Endothelial cell (in vitro differentiated cells): ENCODE measurements at regions not wholly inside any gene's neighbourhood (a gene's known extent, or its start where the extent isn't known, plus 50 kb on each side); places are given as distances from the start of the nearest gene placed in this dataset.

ENCODE experiments used
- DNase-seq: peaks from one replicate; pipeline ENCODE4 v3.0.0; 2021; ENCODE audit warnings: low spot score
- H3K27ac Mint-ChIP-seq: one replicate; pipeline ENCODE4 v1.8.0; 2021; ENCODE audit warnings: mixed read lengths, inconsistent platforms; ENCODE audit not compliant: unreplicated experiment
- H3K27me3 Mint-ChIP-seq: one replicate; pipeline ENCODE4 v1.8.0; 2021; ENCODE audit warnings: mild to moderate bottlenecking, moderate library complexity, mixed read lengths, inconsistent platforms; ENCODE audit not compliant: unreplicated experiment
- H3K36me3 Mint-ChIP-seq: one replicate; pipeline ENCODE4 v1.8.0; 2021; ENCODE audit warnings: mild to moderate bottlenecking, low read depth, mixed read lengths, inconsistent platforms; ENCODE audit not compliant: unreplicated experiment
- H3K4me1 Mint-ChIP-seq: one replicate; pipeline ENCODE4 v1.8.0; 2021; ENCODE audit warnings: mild to moderate bottlenecking, mixed read lengths, inconsistent platforms; ENCODE audit not compliant: unreplicated experiment
- H3K4me3 Mint-ChIP-seq: one replicate; pipeline ENCODE4 v1.8.0; 2021; ENCODE audit warnings: mild to moderate bottlenecking, mixed read lengths, inconsistent platforms; ENCODE audit not compliant: unreplicated experiment
- H3K9me3 Mint-ChIP-seq: one replicate; pipeline ENCODE4 v1.8.0; 2021; ENCODE audit warnings: mixed read lengths, inconsistent platforms; ENCODE audit not compliant: unreplicated experiment
- CTCF ChIP-seq: fragments of 200-600 bp; sonication (generic); IDR thresholded peaks from one replicate; pipeline ENCODE4 v1.5.0; 2021; ENCODE audit warnings: antibody characterized with exemption; ENCODE audit not compliant: unreplicated experiment

GRCh38 chr5:15439801-15440200, 60.2 kb upstream of the FBXL7 start:
- Mint-ChIP-seq H3K27ac (no peak overlapping the region), H3K9me3 (no peaks in the 10 kb centered on the region), H3K4me3 (no peak overlapping the region), H3K36me3 (no peaks in the 10 kb centered on the region), H3K4me1 (no peaks in the 10 kb centered on the region), H3K27me3 (peaks cover 3% of the 10 kb centered on the region)
- no peak for TF ChIP-seq CTCF
- no peak for DNase-seq

GRCh38 chr5:15433709-15434108, 66.3 kb upstream of the FBXL7 start:
- no peak overlapping the region for H3K4me3 Mint-ChIP-seq
- no peaks in the 10 kb centered on the region for H3K27me3 Mint-ChIP-seq
- H3K9me3 Mint-ChIP-seq = no peaks in the 10 kb centered on the region
- DNase-seq = no peak
- no peak for TF ChIP-seq CTCF
- H3K4me1 Mint-ChIP-seq = peaks cover 10% of the 10 kb centered on the region
- H3K36me3 Mint-ChIP-seq = no peaks in the 10 kb centered on the region
- H3K27ac Mint-ChIP-seq = no peak overlapping the region

- Mint-ChIP-seq H3K9me3 (no peaks in the 10 kb centered on the region), H3K4me3 (no peak overlapping the region), H3K27ac (no peak overlapping the region), H3K27me3 (no peaks in the 10 kb centered on the region), H3K4me1 (peaks cover 10% of the 10 kb centered on the region), H3K36me3 (no peaks in the 10 kb centered on the region)
- DNase-seq = no peak
- TF ChIP-seq CTCF = no peak
Observed at GRCh38 chr5:15431923-15432322, 68.1 kb upstream of the FBXL7 start.

- H3K4me1 Mint-ChIP-seq = peaks cover 8% of the 10 kb centered on the region
- TF ChIP-seq CTCF = no peak
- no peaks in the 10 kb centered on the region for H3K9me3 Mint-ChIP-seq
- DNase-seq = no peak
- H3K4me3 Mint-ChIP-seq = no peak overlapping the region
- H3K27ac Mint-ChIP-seq = no peak overlapping the region
- no peaks in the 10 kb centered on the region for H3K27me3 Mint-ChIP-seq
- H3K36me3 Mint-ChIP-seq = no peaks in the 10 kb centered on the region
Observed at GRCh38 chr5:15425766-15426165, 74.2 kb upstream of the FBXL7 start.

GRCh38 chr5:15424769-15425168, 75.2 kb upstream of the FBXL7 start:
- Mint-ChIP-seq H3K9me3 (no peaks in the 10 kb centered on the region), H3K36me3 (no peaks in the 10 kb centered on the region), H3K4me3 (no peak overlapping the region), H3K4me1 (peaks cover 2% of the 10 kb centered on the region), H3K27me3 (no peaks in the 10 kb centered on the region), H3K27ac (no peak overlapping the region)
- no peak for DNase-seq
- no peak for TF ChIP-seq CTCF
